ENCODE measurements at regions not wholly inside any gene's neighbourhood (a gene's known extent, or its start where the extent isn't known, plus 50 kb on each side); places are given as distances from the start of the nearest gene placed in this dataset.

DNA sequence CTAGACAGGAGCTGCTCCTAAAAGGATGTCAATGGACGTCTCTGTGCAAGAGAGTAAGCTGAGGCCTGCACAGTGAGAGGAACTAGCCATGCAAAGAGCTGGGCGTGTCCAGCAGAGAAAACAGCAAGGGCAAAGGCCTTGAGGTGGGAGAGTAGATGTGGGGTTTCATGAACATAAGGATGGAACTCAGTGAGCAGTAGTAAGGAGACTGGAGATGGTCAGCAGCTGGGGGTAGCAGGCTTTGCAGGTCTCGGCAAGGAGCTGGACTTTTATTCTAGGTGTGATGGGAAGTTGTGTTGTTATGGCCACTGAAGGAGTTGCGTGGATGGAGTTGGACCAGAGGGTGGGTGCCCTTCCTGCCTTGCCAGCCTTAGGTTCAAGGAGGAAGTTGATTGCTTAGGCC is 90.7 kb upstream of the SIRPA start:
- DNase-seq (no peak), FAIRE-seq (no peak)
- 82 to 91% (median 90%) methylated on average over 4 of the region's 4 CpGs for WGBS, 3 donors
- Histone ChIP-seq H3K27me3 (ENCODE audit: control insufficient read depth in 3 of 3, insufficient read depth in 3 of 3, low read length in 3 of 3) (peaks cover 0 to 3% (median 0%) of the 10 kb centered on the region in 3 donors), H3K27ac (ENCODE audit: low read depth in 1 of 3, low read length in 2 of 3) (no peak overlapping the region), H3K4me1 (ENCODE audit: control insufficient read depth in 3 of 3, insufficient read depth in 2 of 3, low read depth in 1 of 3, low read length in 2 of 3) (peaks cover 0 to 11% (median 0%) of the 10 kb centered on the region in 3 donors), H3K36me3 (ENCODE audit: control insufficient read depth in 3 of 3, insufficient read depth in 2 of 3, low read depth in 1 of 3, low read length in 3 of 3) (no peaks in the 10 kb centered on the region), H3K4me3 (ENCODE audit: low read depth in 1 of 3, low read length in 3 of 3) (no peak overlapping the region), H3K9me3 (ENCODE audit: control insufficient read depth in 2 of 2, insufficient read depth in 1 of 2, low read depth in 1 of 2, low read length in 1 of 2) (no peaks in the 10 kb centered on the region)

DNA sequence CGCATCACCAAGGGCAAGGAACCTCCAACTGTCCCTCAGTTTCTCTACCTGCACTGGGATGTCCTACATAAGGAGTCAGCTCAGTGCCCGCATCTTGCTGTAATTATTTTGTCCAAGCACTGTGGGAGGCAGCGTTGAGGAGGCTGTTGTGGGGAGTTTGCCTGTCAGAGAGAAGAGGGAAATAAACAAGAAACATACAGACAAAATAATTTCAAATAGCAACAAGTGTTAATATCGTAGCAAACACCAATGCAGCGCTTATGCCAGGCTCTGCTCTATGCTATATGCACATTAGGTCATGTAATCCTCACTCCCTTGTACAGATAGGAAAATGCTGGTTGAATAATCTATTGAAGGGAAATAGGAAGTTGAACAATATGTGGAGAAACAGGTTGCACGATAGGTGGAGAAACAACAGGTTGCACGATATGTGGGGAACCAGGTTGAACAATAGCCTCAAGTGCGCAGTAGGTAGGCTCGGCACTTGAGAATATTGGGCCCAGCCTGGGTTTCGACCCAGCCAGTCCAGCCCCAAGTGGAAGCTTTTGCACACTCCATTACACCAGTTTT is 91.2 kb upstream of the SIRPA start:
- Histone ChIP-seq H3K4me3 (ENCODE audit: low read depth in 1 of 3, low read length in 3 of 3) (peak overlapping the region in 2 of 3 donors; percentile 41 to 50), H3K27me3 (ENCODE audit: control insufficient read depth in 3 of 3, insufficient read depth in 3 of 3, low read length in 3 of 3) (peaks cover 0 to 3% (median 0%) of the 10 kb centered on the region in 3 donors), H3K27ac (ENCODE audit: low read depth in 1 of 3, low read length in 2 of 3) (peak overlapping the region; percentile 20 to 41 (median 24)), H3K36me3 (ENCODE audit: control insufficient read depth in 3 of 3, insufficient read depth in 2 of 3, low read depth in 1 of 3, low read length in 3 of 3) (no peaks in the 10 kb centered on the region), H3K9me3 (ENCODE audit: control insufficient read depth in 2 of 2, insufficient read depth in 1 of 2, low read depth in 1 of 2, low read length in 1 of 2) (no peaks in the 10 kb centered on the region), H3K4me1 (ENCODE audit: control insufficient read depth in 3 of 3, insufficient read depth in 2 of 3, low read depth in 1 of 3, low read length in 2 of 3) (peaks cover 0 to 11% (median 0%) of the 10 kb centered on the region in 3 donors)
- FAIRE-seq (no peak), DNase-seq (no peak)
- 58 to 66% (median 61%) methylated on average over 10 of the region's 10 CpGs for WGBS, 3 donors

DNA sequence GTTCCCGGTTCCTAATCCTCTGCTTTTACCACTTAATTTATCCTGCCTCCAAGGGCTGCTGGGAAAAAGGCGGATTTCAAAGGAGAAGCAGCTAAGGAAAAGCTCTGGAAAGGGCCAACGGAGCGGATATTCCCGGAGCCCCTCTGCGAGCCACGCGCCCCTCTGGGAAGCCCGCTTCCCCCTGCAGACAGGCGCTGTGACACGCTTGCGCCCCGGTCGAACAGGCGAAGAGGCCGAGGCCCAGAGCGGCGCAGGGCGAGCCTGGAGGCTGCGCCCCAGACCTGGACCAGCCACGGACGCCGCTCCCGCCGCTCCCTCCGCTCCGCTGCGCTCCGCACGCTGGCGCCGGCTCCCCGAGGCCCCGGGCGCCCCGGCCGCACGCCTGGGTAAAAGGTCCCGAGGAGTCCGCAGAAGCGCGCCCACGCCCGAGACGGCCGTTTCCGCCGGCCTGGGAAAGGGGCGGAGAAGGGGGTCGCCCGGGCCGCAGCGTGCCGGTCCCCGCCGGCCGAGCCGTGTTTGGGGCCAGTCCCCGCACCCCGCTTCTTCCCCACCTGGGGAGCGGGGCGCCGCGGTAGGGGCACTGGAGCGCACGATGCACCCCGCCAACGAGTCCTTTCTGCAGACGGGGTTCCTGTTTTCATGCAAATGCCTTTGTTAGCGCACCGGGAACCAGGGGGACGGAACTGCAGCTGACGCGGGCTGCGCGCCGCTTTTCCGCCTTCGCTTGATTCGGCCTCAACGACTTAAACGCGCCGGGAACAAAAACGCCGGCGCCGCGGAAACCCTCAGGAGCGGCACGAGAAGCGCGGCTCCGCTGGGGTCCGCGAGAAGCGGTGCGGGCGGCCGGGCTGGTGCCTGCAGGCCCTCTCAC is 91.9 kb upstream of the SIRPA start:
- peak overlapping the region; percentile 32 to 50 (median 41) for H3K4me3 ChIP-seq (ENCODE audit: low read depth in 1 of 3, low read length in 3 of 3)
- H3K36me3 ChIP-seq (ENCODE audit: control insufficient read depth in 3 of 3, insufficient read depth in 2 of 3, low read depth in 1 of 3, low read length in 3 of 3): no peaks in the 10 kb centered on the region
- peak overlapping the region; percentile 20 to 77 (median 24) for H3K27ac ChIP-seq (ENCODE audit: low read depth in 1 of 3, low read length in 2 of 3)
- no peak for FAIRE-seq
- peak; percentile 39 to 82 for DNase-seq
- H3K4me1 ChIP-seq (ENCODE audit: control insufficient read depth in 3 of 3, insufficient read depth in 2 of 3, low read depth in 1 of 3, low read length in 2 of 3): peaks cover 0 to 11% (median 0%) of the 10 kb centered on the region in 3 donors
- 1% methylated on average over 69 to 100 of the region's 100 CpGs for WGBS, 3 donors
- peaks cover 0 to 3% (median 0%) of the 10 kb centered on the region in 3 donors for H3K27me3 ChIP-seq (ENCODE audit: control insufficient read depth in 3 of 3, insufficient read depth in 3 of 3, low read length in 3 of 3)
- no peaks in the 10 kb centered on the region for H3K9me3 ChIP-seq (ENCODE audit: control insufficient read depth in 2 of 2, insufficient read depth in 1 of 2, low read depth in 1 of 2, low read length in 1 of 2)

DNA sequence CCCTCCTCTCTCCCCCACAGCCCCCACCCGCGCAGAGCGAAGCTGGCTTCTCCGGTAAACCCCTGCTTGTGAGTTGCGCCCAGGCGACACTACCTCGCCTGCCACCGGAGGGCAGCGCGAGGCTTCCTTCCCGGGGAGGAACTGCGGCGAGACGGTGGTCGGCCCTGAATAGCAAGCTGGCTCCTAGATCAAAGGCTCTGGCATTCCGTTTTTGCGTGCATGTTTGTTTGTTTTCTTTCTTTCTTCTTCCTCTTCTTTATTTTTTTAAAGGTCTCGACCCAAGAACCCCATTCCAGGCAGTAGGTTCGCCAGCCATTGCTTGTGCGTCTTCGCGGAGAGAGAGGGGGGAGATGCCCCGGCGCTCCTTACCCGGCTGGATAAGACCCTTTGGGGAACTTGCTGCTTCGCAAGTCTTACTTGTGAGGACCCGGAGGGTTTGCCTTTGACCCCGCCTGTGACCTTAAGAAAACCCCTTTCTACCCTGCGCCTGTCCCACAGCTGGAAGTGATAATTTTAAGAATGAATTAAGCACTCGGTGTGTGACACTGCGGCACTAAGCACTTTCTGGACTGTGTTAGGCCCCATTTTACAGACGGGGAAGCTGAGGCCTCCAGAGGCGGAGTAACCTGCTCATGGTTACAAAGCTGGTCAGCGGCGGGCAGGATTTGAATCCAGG is 92.7 kb upstream of the SIRPA start:
- Histone ChIP-seq H3K4me1 (ENCODE audit: control insufficient read depth in 3 of 3, insufficient read depth in 2 of 3, low read depth in 1 of 3, low read length in 2 of 3) (peaks cover 0 to 11% (median 0%) of the 10 kb centered on the region in 3 donors), H3K27me3 (ENCODE audit: control insufficient read depth in 3 of 3, insufficient read depth in 3 of 3, low read length in 3 of 3) (peaks cover 0 to 3% (median 0%) of the 10 kb centered on the region in 3 donors), H3K27ac (ENCODE audit: low read depth in 1 of 3, low read length in 2 of 3) (peak overlapping the region in 1 of 3 donors; percentile 77), H3K4me3 (ENCODE audit: low read depth in 1 of 3, low read length in 3 of 3) (peak overlapping the region; percentile 23 to 50 (median 41)), H3K36me3 (ENCODE audit: control insufficient read depth in 3 of 3, insufficient read depth in 2 of 3, low read depth in 1 of 3, low read length in 3 of 3) (no peaks in the 10 kb centered on the region), H3K9me3 (ENCODE audit: control insufficient read depth in 2 of 2, insufficient read depth in 1 of 2, low read depth in 1 of 2, low read length in 1 of 2) (no peaks in the 10 kb centered on the region)
- FAIRE-seq: no peak
- DNase-seq: peak; percentile 35 to 84
- WGBS, 3 donors: 1% methylated on average over 34 to 35 of the region's 35 CpGs

DNA sequence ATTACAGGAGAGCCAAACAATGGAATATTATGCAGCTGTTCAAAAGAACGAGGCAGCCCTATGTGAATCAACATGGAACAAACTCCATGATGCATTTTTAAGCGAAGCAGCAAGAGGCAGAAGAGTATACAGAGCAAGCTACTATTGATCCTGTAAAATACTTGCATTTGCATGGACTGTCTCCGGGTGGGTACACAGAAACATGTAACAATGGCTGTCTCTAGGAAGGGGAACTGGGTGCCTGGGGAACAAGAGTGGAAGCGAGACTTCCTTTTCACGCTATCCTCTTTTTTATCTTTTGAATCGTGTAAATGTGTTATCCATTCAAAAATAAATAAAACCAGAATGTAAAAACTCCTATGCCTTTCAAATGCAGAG is 93.3 kb upstream of the SIRPA start:
- Histone ChIP-seq H3K9me3 (ENCODE audit: control insufficient read depth in 2 of 2, insufficient read depth in 1 of 2, low read depth in 1 of 2, low read length in 1 of 2) (no peaks in the 10 kb centered on the region), H3K4me3 (ENCODE audit: low read depth in 1 of 3, low read length in 3 of 3) (peak overlapping the region in 1 of 3 donors; percentile 50), H3K27ac (ENCODE audit: low read depth in 1 of 3, low read length in 2 of 3) (no peak overlapping the region), H3K36me3 (ENCODE audit: control insufficient read depth in 3 of 3, insufficient read depth in 2 of 3, low read depth in 1 of 3, low read length in 3 of 3) (no peaks in the 10 kb centered on the region), H3K27me3 (ENCODE audit: control insufficient read depth in 3 of 3, insufficient read depth in 3 of 3, low read length in 3 of 3) (peaks cover 0 to 3% (median 0%) of the 10 kb centered on the region in 3 donors), H3K4me1 (ENCODE audit: control insufficient read depth in 3 of 3, insufficient read depth in 2 of 3, low read depth in 1 of 3, low read length in 2 of 3) (peaks cover 0 to 11% (median 0%) of the 10 kb centered on the region in 3 donors)
- 15 to 27% (median 20%) methylated on average over 6 of the region's 6 CpGs for WGBS, 3 donors
- DNase-seq: no peak
- FAIRE-seq: no peak

DNA sequence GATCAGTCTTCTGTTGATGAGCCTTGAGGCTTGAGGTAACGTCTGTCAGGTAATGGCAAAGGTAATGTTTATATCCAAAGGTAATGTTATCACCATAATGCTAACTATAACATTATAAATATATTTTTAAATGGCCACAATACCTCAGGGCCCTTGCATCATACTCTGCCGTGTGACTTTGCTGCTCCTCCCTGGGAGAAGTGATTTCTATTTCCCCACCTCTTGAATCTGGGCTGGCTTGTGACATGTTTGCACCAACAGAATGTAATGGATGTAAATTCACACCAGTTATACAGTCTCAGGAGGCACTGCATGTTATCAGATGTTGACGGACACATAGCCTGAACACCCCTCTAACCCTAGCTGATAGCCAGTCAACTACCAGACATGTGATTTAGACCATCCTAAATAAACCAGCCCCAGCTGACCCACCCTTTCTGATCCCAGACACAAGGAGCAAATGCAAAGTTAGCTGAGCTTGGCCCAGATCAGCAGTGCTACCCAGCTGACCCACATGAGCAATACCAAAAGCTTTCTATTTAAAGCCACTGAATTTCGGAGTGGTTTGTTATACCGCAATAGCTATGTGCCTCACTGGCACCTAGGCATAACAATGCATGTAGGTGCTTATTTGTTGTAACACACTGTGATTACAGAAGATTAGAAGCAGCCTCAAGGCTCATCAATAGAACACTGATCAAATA is 93.8 kb upstream of the SIRPA start:
- H3K36me3 ChIP-seq (ENCODE audit: control insufficient read depth in 3 of 3, insufficient read depth in 2 of 3, low read depth in 1 of 3, low read length in 3 of 3): no peaks in the 10 kb centered on the region
- H3K4me3 ChIP-seq (ENCODE audit: low read depth in 1 of 3, low read length in 3 of 3): no peak overlapping the region
- H3K27me3 ChIP-seq (ENCODE audit: control insufficient read depth in 3 of 3, insufficient read depth in 3 of 3, low read length in 3 of 3): peaks cover 0 to 3% (median 0%) of the 10 kb centered on the region in 3 donors
- H3K9me3 ChIP-seq (ENCODE audit: control insufficient read depth in 2 of 2, insufficient read depth in 1 of 2, low read depth in 1 of 2, low read length in 1 of 2): no peaks in the 10 kb centered on the region
- H3K27ac ChIP-seq (ENCODE audit: low read depth in 1 of 3, low read length in 2 of 3): no peak overlapping the region
- FAIRE-seq: no peak
- no peak for DNase-seq
- 73 to 77% (median 76%) methylated on average over 5 of the region's 5 CpGs for WGBS, 3 donors
- peaks cover 0 to 11% (median 0%) of the 10 kb centered on the region in 3 donors for H3K4me1 ChIP-seq (ENCODE audit: control insufficient read depth in 3 of 3, insufficient read depth in 2 of 3, low read depth in 1 of 3, low read length in 2 of 3)

DNA sequence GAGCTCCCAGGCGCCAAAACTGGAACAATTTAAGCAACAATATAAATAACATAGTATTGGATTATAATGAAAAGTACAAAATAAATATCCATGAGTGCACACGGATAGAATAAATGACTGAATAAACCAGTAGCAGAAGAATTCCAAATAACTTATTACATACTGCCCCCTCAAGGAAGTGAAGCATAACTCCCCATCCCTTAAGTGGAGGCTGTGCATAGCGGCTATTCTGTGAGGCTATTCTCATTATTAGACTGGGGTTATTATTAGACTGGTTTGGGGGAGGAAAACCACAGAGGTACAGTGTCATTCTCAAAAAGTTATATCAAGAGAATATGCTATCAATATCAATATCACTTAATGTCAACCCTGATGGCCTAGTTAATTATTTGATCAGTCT is 94.4 kb upstream of the SIRPA start:
- DNase-seq (no peak), FAIRE-seq (no peak)
- no peaks in the 10 kb centered on the region for H3K9me3 ChIP-seq (ENCODE audit: control insufficient read depth in 2 of 2, insufficient read depth in 1 of 2, low read depth in 1 of 2, low read length in 1 of 2)
- no peak overlapping the region for H3K27ac ChIP-seq (ENCODE audit: low read depth in 1 of 3, low read length in 2 of 3)
- no peak overlapping the region for H3K4me3 ChIP-seq (ENCODE audit: low read depth in 1 of 3, low read length in 3 of 3)
- no peaks in the 10 kb centered on the region for H3K36me3 ChIP-seq (ENCODE audit: control insufficient read depth in 3 of 3, insufficient read depth in 2 of 3, low read depth in 1 of 3, low read length in 3 of 3)
- 29 to 36% (median 36%) methylated on average over 3 of the region's 3 CpGs for whole genome bisulfite sequencing, 3 donors
- H3K4me1 ChIP-seq (ENCODE audit: control insufficient read depth in 3 of 3, insufficient read depth in 2 of 3, low read depth in 1 of 3, low read length in 2 of 3): peaks cover 0 to 11% (median 0%) of the 10 kb centered on the region in 3 donors
- H3K27me3 ChIP-seq (ENCODE audit: control insufficient read depth in 3 of 3, insufficient read depth in 3 of 3, low read length in 3 of 3): peaks cover 0 to 3% (median 0%) of the 10 kb centered on the region in 3 donors

DNA sequence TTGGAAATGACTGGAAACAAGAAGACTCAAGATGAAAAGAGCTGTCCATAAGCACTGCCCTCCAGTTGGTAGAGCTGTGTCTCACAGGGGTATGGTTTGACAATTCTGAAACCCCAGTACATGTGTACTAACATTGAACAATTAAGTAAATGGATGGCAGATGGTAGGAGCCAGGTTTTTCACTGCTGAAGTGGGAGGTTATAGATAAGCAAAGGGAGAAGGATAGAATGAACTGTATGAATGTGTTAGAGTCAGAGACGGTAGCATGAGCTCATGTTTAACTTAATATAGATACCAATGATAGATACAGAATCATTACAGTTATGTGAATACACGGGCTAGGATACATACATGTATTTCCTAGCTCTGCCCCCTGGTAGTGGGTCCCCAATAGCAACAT is 95.0 kb upstream of the SIRPA start:
- 60 to 64% (median 62%) methylated on average over 2 of the region's 2 CpGs for WGBS, 3 donors
- H3K27ac ChIP-seq (ENCODE audit: low read depth in 1 of 3, low read length in 2 of 3): no peak overlapping the region
- H3K36me3 ChIP-seq (ENCODE audit: control insufficient read depth in 3 of 3, insufficient read depth in 2 of 3, low read depth in 1 of 3, low read length in 3 of 3): no peaks in the 10 kb centered on the region
- no peak overlapping the region for H3K4me3 ChIP-seq (ENCODE audit: low read depth in 1 of 3, low read length in 3 of 3)
- H3K4me1 ChIP-seq (ENCODE audit: control insufficient read depth in 3 of 3, insufficient read depth in 2 of 3, low read depth in 1 of 3, low read length in 2 of 3): peaks cover 0 to 11% (median 0%) of the 10 kb centered on the region in 3 donors
- FAIRE-seq (no peak), DNase-seq (no peak)
- peaks cover 0 to 3% (median 0%) of the 10 kb centered on the region in 3 donors for H3K27me3 ChIP-seq (ENCODE audit: control insufficient read depth in 3 of 3, insufficient read depth in 3 of 3, low read length in 3 of 3)
- H3K9me3 ChIP-seq (ENCODE audit: control insufficient read depth in 2 of 2, insufficient read depth in 1 of 2, low read depth in 1 of 2, low read length in 1 of 2): no peaks in the 10 kb centered on the region

All from small intestine (tissue), 7 donors.